Mesodermal cell (in vitro differentiated cells): ENCODE measurements at regions not wholly inside any gene's neighbourhood (a gene's known extent, or its start where the extent isn't known, plus 50 kb on each side); places are given as distances from the start of the nearest gene placed in this dataset.

ENCODE experiments used
- H3K27ac ChIP-seq: 2 replicates; pipeline ENCODE4 v1.7.0; 2013; ENCODE audit warnings: mild to moderate bottlenecking, low read depth, low read length, moderate library complexity; ENCODE audit not compliant: severe bottlenecking
- H3K36me3 ChIP-seq: 2 replicates; pipeline ENCODE4 v1.7.1; 2013; ENCODE audit warnings: mild to moderate bottlenecking, low read length, moderate library complexity; ENCODE audit not compliant: control insufficient read depth, insufficient read depth
- H3K4me1 ChIP-seq: one replicate; pipeline ENCODE4 v1.7.1; 2013; ENCODE audit warnings: mild to moderate bottlenecking, low read length; ENCODE audit not compliant: insufficient read depth, control insufficient read depth, poor library complexity, severe bottlenecking
- H3K4me3 ChIP-seq: 2 replicates; pipeline ENCODE4 v1.7.0; 2013; ENCODE audit warnings: low read length, control low read depth, mild to moderate bottlenecking; ENCODE audit not compliant: insufficient read depth, poor library complexity, severe bottlenecking; ENCODE audit errors: extremely low read depth
- H3K9me3 ChIP-seq: 2 replicates; pipeline ENCODE4 v1.7.1; 2013; ENCODE audit warnings: mild to moderate bottlenecking, low read length, moderate library complexity; ENCODE audit not compliant: control insufficient read depth
- WGBS, 2 experiments: methylation state at CpG; one replicate each; pipeline ENCODE4 v1.1.5; 2013; ENCODE audit warnings: missing lambda C conversion rate in 2 of 2; ENCODE audit not compliant: insufficient coverage in 2 of 2; 5-methylcytosine and 5-hydroxymethylcytosine counted together

DNA sequence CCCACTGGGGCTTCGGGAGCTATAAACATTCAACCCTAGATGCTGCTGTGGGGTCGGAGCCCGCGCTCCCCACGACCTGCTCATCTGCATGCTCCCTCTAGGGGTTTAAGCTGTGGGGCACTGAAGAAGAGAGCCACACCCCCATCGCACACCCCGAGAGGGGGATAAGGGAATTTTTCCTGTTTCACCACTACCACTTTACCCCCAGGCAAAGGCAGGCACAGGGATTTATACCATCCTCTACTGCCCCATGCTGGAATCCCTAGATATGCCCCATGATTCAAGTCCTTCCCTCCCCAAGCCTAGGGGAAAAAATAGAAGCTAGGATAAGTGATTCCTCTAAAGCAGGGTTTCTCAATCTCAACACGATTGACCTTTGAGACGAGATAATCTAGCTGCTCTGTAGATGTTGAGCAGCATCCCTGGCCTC is 59.9 kb upstream of the CCDC60 start:
- Histone ChIP-seq H3K9me3 (no peaks in the 10 kb centered on the region), H3K36me3 (no peaks in the 10 kb centered on the region), H3K27ac (no peak overlapping the region), H3K4me1 (no peaks in the 10 kb centered on the region), H3K4me3 (no peak overlapping the region)
- 76 to 78% methylated on average over 6 to 7 of the region's 9 CpGs for WGBS, 2 experiments

DNA sequence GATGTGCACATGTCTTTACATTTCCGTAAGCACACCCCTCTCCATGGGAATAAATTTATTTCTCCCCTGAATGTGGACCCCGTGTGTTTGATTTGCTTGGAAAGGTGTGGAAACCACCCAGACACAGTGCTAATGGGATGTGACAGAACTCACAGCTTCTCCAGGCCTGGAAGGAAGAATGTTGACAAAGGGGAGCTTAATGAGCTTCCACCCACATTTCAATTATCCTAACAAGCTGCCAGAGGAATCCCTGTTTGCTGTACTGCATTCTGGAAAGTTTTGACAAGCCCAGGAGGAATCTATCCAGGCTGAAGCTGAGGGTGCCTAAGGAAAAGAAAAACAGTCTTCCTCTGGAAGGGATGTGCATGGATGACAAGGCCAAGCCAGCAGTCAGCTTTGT is 51.2 kb upstream of the CCDC60 start:
- no peaks in the 10 kb centered on the region for H3K36me3 ChIP-seq
- no peak overlapping the region for H3K4me3 ChIP-seq
- no peaks in the 10 kb centered on the region for H3K9me3 ChIP-seq
- no CpG with 5 or more reads among the region's 2 CpGs for WGBS, 2 experiments
- no peaks in the 10 kb centered on the region for H3K4me1 ChIP-seq
- no peak overlapping the region for H3K27ac ChIP-seq
